A549 (cell line): ENCODE measurements at regions not wholly inside any gene's neighbourhood (a gene's known extent, or its start where the extent isn't known, plus 50 kb on each side); places are given as distances from the start of the nearest gene placed in this dataset.
"Not testable (repeated sequence)": the region's sequence is repeated elsewhere in the genome, so short reads cannot be mapped to it uniquely, and the experiment has no call there.

Experiments
- ATAC-seq, 2 experiments: fragments of 200-7000 bp in 1 of 2; fragments of >200 bp in 1 of 2; cut with Nextera tagmentation in 1 of 2; cut with Tn5 transposase in 1 of 2; 3 replicates each; pipeline versions ENCODE4 v1.8.0 to v1.9.1; 2018 to 2020; ENCODE audit warnings: mild to moderate bottlenecking in 1 of 2, moderate library complexity in 1 of 2
- CTCF ChIA-PET: fragments of 300-600 bp; sonication (Branson Sonifier 250); formaldehyde crosslinking; extraction: SDS; loops from one replicate; lab custom pipeline; 2021; ENCODE audit warnings: antibody characterized with exemption, inconsistent platforms; lab: Yijun Ruan, JAX
- POLR2A ChIA-PET: fragments of 350-600 bp; formaldehyde crosslinking; extraction: SDS; loops from one replicate; lab custom pipeline; 2021; ENCODE audit warnings: antibody characterized with exemption, inconsistent platforms; lab: Yijun Ruan, JAX
- DNase-seq, 2 experiments: peaks; one replicate each; pipeline versions ENCODE4 v3.0.0 to v3.0.0-alpha.2; 2011 to 2016; ENCODE audit warnings: low read depth in 1 of 2, low spot score in 1 of 2
- FAIRE-seq: peaks from 2 replicates; lab custom pipeline; 2011; peaks lifted over from hg19 to GRCh38; lab: Jason Lieb, UNC
- H3K27ac ChIP-seq, 2 experiments: fragments of >200 bp; sonication (Bioruptor Twin); formaldehyde crosslinking; 3 replicates each; pipeline ENCODE4 v1.5.1; 2016 to 2017
- H3K4me1 ChIP-seq: fragments of >200 bp; sonication (Bioruptor Twin); formaldehyde crosslinking; 3 replicates; pipeline ENCODE4 v1.6.1; 2016
- H3K4me2 ChIP-seq: fragments of >200 bp; sonication (Bioruptor Twin); formaldehyde crosslinking; 3 replicates; pipeline ENCODE4 v1.6.1; 2016
- H3K4me3 ChIP-seq: fragments of >200 bp; sonication (Bioruptor Twin); formaldehyde crosslinking; 3 replicates; pipeline ENCODE4 v1.5.1; 2016
- H3K9me3 ChIP-seq: fragments of >200 bp; sonication (Bioruptor Twin); formaldehyde crosslinking; 3 replicates; pipeline ENCODE4 v1.6.1; 2016
- BHLHE40 ChIP-seq: IDR thresholded peaks from 2 replicates; pipeline ENCODE4 v1.6.1; 2012; ENCODE audit warnings: low read depth, low read length, inconsistent platforms
- CBX2 ChIP-seq: fragments of 200-600 bp; sonication (generic); IDR thresholded peaks from 2 replicates; pipeline ENCODE4 v1.6.1; 2016; ENCODE audit warnings: low read depth, mild to moderate bottlenecking, borderline replicate concordance
- CEBPB ChIP-seq, 2 experiments: fragments of >200 bp in 1 of 2; sonication (Bioruptor Twin) in 1 of 2; formaldehyde crosslinking in 1 of 2; IDR thresholded peaks; 2 replicates each; pipeline ENCODE4 v1.6.1; 2012 to 2016
- CHD4 ChIP-seq: fragments of 200-600 bp; sonication (generic); IDR thresholded peaks from 2 replicates; pipeline ENCODE4 v1.6.1; 2016; ENCODE audit warnings: antibody characterized with exemption, mild to moderate bottlenecking, borderline replicate concordance
- CTCF ChIP-seq: fragments of >200 bp; sonication (Bioruptor Twin); formaldehyde crosslinking; IDR thresholded peaks from 3 replicates; pipeline ENCODE4 v1.5.1; 2016
- E2F6 ChIP-seq: IDR thresholded peaks from 2 replicates; pipeline ENCODE4 v1.6.1; 2012; ENCODE audit warnings: low read depth, borderline replicate concordance
- EP300 ChIP-seq, 2 experiments: fragments of >200 bp; sonication (Bioruptor Twin); formaldehyde crosslinking; IDR thresholded peaks; 2 replicates in 1 of 2; 3 replicates in 1 of 2; pipeline ENCODE4 v1.6.1; 2016 to 2017
- FOSB ChIP-seq: fragments of 250-450 bp; sonication (Bioruptor Pico); IDR thresholded peaks from 2 replicates; pipeline ENCODE4 v1.5.0; 2020; ENCODE audit warnings: mild to moderate bottlenecking, moderate library complexity
- FOSL2 ChIP-seq, 2 experiments: fragments of 450-650 bp in 1 of 2; fragments of >200 bp in 1 of 2; sonication (Bioruptor Twin) in 1 of 2; formaldehyde crosslinking; IDR thresholded peaks; 2 replicates each; pipeline versions ENCODE4 v1.5.0 to v1.6.1; 2016 to 2020; ENCODE audit warnings: mild to moderate bottlenecking in 1 of 2, moderate library complexity in 1 of 2
- GATA3 ChIP-seq: IDR thresholded peaks from 2 replicates; pipeline ENCODE4 v1.6.1; 2012; ENCODE audit warnings: borderline replicate concordance
- HOXB5 ChIP-seq: fragments of 250-450 bp; sonication (Bioruptor Pico); IDR thresholded peaks from 2 replicates; pipeline ENCODE4 v1.5.0; 2020; ENCODE audit warnings: mild to moderate bottlenecking, moderate library complexity
- JUN ChIP-seq, 2 experiments: fragments of >200 bp; sonication (Bioruptor Twin); formaldehyde crosslinking; IDR thresholded peaks; 2 replicates in 1 of 2; 3 replicates in 1 of 2; pipeline ENCODE4 v1.6.1; 2016 to 2017
- KDM5A ChIP-seq: fragments of 200-600 bp; sonication (generic); IDR thresholded peaks from 2 replicates; pipeline ENCODE4 v1.6.1; 2016; ENCODE audit warnings: antibody characterized with exemption, mild to moderate bottlenecking
- MAX ChIP-seq: IDR thresholded peaks from 2 replicates; pipeline ENCODE4 v1.6.1; 2012
- PBX3 ChIP-seq: IDR thresholded peaks from 2 replicates; pipeline ENCODE4 v1.6.1; 2012
- PHF8 ChIP-seq: fragments of 200-600 bp; sonication (generic); IDR thresholded peaks from 2 replicates; pipeline ENCODE4 v1.6.1; 2016; ENCODE audit warnings: low read depth, mild to moderate bottlenecking, antibody characterized with exemption, moderate library complexity, borderline replicate concordance
- RAD21 ChIP-seq, 2 experiments: fragments of >200 bp in 1 of 2; sonication (Bioruptor Twin) in 1 of 2; formaldehyde crosslinking in 1 of 2; IDR thresholded peaks in 1 of 2; conservative IDR thresholded peaks in 1 of 2; 2 replicates in 1 of 2; 3 replicates in 1 of 2; pipeline ENCODE4 v1.6.1; 2012 to 2018; ENCODE audit warnings: inconsistent platforms in 1 of 2
- SREBF2 ChIP-seq: fragments of 450-650 bp; IDR thresholded peaks from 2 replicates; pipeline ENCODE4 v1.6.1; 2014; ENCODE audit warnings: mild to moderate bottlenecking, moderate library complexity
- TFCP2L1 ChIP-seq: fragments of 250-450 bp; sonication (Bioruptor Pico); IDR thresholded peaks from 2 replicates; pipeline ENCODE4 v1.5.0; 2021; ENCODE audit warnings: mild to moderate bottlenecking
- TP53 ChIP-seq: fragments of 250-450 bp; sonication (Bioruptor Pico); IDR thresholded peaks from 2 replicates; pipeline ENCODE4 v1.5.0; 2021; ENCODE audit warnings: mild to moderate bottlenecking, moderate library complexity
- USF2 ChIP-seq: fragments of 450-650 bp; IDR thresholded peaks from 2 replicates; pipeline ENCODE4 v1.6.1; 2014; ENCODE audit warnings: antibody characterized with exemption
- WGBS: methylation state at CpG from one replicate; pipeline ENCODE4 v1.1.6; 2017; ENCODE audit errors: missing lambda C conversion rate; 5-methylcytosine and 5-hydroxymethylcytosine counted together

DNA sequence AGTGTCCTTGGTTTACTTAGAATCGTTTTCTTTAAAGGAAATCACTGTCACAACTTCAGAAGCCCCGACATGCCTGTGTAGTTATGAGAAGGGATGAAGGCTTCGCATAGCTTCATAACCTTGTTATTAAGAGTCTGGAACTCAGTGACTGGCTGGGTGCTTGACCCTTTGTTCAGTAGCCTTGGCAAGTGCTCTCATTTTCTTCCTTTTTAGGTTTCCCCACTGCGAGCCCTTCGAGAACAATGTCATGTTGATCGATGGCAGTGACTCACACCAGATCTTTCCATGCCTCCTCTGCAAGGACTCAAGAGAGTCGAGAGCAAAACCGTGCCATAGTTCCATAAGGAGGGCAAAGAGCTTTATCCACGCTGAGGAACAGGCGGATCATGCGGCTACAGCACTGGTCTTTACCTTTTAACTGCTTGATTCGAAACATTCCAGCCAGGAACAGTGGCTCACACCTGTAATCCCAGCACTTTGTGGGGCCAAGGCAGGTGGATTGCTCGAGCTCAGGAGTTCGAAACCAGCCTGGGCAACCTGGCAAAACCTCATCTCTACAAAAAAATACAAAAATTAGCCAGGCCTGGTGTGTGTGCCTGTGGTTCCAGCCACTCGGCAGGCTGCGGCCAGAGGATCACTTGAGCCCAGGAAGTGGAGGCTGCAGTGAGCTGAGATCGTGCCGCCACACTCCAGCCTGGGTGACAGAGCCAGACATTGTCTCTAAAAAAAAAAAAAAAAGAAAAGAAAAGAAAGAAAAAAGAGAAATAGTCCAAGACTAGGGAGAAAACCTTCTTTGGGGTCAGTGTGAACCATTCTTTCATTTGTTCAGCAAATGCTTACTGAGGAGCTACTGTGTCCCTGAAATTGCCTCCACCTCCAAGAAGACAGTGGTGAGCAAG, 95.4 kb upstream of the ERRFI1 start (continued):
- TF ChIP-seq PHF8 (no peak), GATA3 (no peak), KDM5A (no peak), EP300 (IDR thresholded peaks at IDR 0.05) (no peak), HOXB5 (CRISPR knock-in tag) (peak; percentile 94), FOSB (CRISPR knock-in tag) (no peak), CBX2 (no peak)

DNA sequence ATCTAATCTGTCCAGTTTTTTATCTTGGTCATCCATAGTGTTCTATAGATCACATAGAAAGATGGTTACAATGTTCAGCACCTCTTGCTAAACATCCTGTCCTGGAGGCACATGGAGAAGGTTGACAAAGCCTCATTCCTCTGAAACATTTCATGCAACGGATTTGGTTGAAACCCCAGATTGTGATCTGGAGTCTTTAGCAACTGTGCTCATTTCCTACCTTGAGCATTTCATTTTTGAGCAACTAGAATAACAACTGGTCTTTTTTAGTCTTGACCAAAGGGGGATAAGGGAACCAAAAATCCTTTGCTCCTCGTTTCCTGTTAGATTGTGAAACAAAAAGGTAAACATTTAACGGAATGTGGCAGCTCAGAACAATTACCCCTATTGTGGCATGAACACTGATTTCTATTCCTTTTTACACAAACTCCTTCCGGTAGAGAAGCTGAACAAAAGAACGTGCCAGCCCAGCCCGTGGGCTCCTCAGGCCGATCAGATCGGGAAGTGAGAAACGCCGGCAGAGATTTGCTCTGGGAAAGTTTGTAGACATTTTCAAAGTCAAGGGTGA, 94.7 kb upstream of the ERRFI1 start:
- CTCF ChIA-PET, result no interaction called here
- peak overlapping the region; percentile 86 to 92 for H3K27ac ChIP-seq
- peaks cover 52% of the 10 kb centered on the region for H3K4me1 ChIP-seq
- ATAC-seq, result peak; percentile 42 to 71; a peak in 3 of 6 replicates
- 2% methylated on average over 10 of the region's 10 CpGs for WGBS
- TF ChIP-seq E2F6 (0 out of 2 replicates have a peak, but pooled peaks have one; percentile 12), CHD4 (no peak; the same call in 1 of the 2 replicates), TFCP2L1 (CRISPR knock-in tag) (no peak), CEBPB (IDR thresholded peaks at IDR 0.05) (peak; percentile 52 to 79; a peak in 3 of 4 replicates), JUN (IDR thresholded peaks at IDR 0.05) (0 out of 5 replicates have a peak, but pooled peaks of 1 of the 2 experiments have one; percentile 16), MAX (peak; percentile 13; the same call in 1 of the 2 replicates), RAD21 (conservative IDR thresholded peaks at IDR 0.05 in 1 of 2, IDR thresholded peaks at IDR 0.05 in 1 of 2) (0 out of 5 replicates have a peak, but pooled peaks of 1 of the 2 experiments have one; percentile 10), SREBF2 (no peak), TP53 (0 out of 2 replicates have a peak, but pooled peaks have one; percentile 19), BHLHE40 (no peak), EP300 (IDR thresholded peaks at IDR 0.05) (peak in 1 of 2 experiments; percentile 25; a peak in 1 of 5 replicates)
- TF ChIP-seq, all 56 proteins: peak for 7
- Histone ChIP-seq H3K4me3 (no peak overlapping the region), H3K4me2 (peak overlapping the region; percentile 71), H3K9me3 (peaks cover 16% of the 10 kb centered on the region)
- DNase-seq, result peak in 1 of 2 experiments; percentile 78
- POLR2A ChIA-PET, result interaction anchor here (0.5 to 1.0 kb wide), 3 partner anchors 29 to 84 kb away, joined by 3 to 5 read pairs (median 4); no protein-coding TSS in a partner anchor
- FAIRE-seq, result no peak

- peak in 1 of 2 experiments; percentile 35; a peak in 2 of 4 replicates for TF ChIP-seq CEBPB (IDR thresholded peaks at IDR 0.05)
- ChIA-PET CTCF (interaction anchor here (0.7 to 1.1 kb wide), 2 partner anchors 8 to 99 kb away, joined by 3 read pairs; no protein-coding TSS in a partner anchor), POLR2A (interaction anchor here (0.6 kb wide), 1 partner anchor 99 kb away, joined by 3 read pairs; no protein-coding TSS in a partner anchor)
- Histone ChIP-seq H3K4me1 (peaks cover 52% of the 10 kb centered on the region), H3K27ac (peak overlapping the region; percentile 77 to 86)
- not testable (repeated sequence) for H3K4me3 ChIP-seq, H3K9me3 ChIP-seq, FAIRE-seq, DNase-seq, H3K4me2 ChIP-seq, ATAC-seq
- 96% methylated on average over 6 of the region's 6 CpGs for WGBS
These were observed 92.6 kb upstream of the ERRFI1 start for GRCh38 chr1:8118736-8119135.

GRCh38 chr1:8118031-8118451, 91.9 kb upstream of the ERRFI1 start:
- peaks cover 52% of the 10 kb centered on the region for H3K4me1 ChIP-seq
- CTCF ChIA-PET, result interaction anchor here (0.6 to 1.1 kb wide), 3 partner anchors 9 to 99 kb away, joined by 3 read pairs; no protein-coding TSS in a partner anchor

More at GRCh38 chr1:8118031-8118451, 91.9 kb upstream of the ERRFI1 start:
- WGBS, result 30% methylated on average over 7 of the region's 7 CpGs
- peak overlapping the region; percentile 77 to 86 for H3K27ac ChIP-seq
- 0 out of 3 replicates have a peak, but pooled peaks cover 1% of the 10 kb centered on the region for H3K9me3 ChIP-seq
- H3K4me2 ChIP-seq, result peak overlapping the region; percentile 60
- ATAC-seq, result peak in 1 of 2 experiments; percentile 43; a peak in 3 of 6 replicates
- TF ChIP-seq PBX3 (0 out of 2 replicates have a peak, but pooled peaks have one; percentile 11), BHLHE40 (no peak), MAX (0 out of 2 replicates have a peak, but pooled peaks have one; percentile 20), GATA3 (peak; percentile 28; the same call in 1 of the 2 replicates), USF2 (no peak), FOSL2 (IDR thresholded peaks at IDR 0.05) (no peak), FOSL2 (CRISPR knock-in tag; IDR thresholded peaks at IDR 0.05) (peak; percentile 42), CTCF (no peak)
- TF ChIP-seq, all 56 proteins: peak for 4
- peak in 1 of 2 experiments; percentile 59 for DNase-seq
- POLR2A ChIA-PET, result no interaction called here
- no peak overlapping the region for H3K4me3 ChIP-seq
- no peak for FAIRE-seq
